GM23338 (cell line): ENCODE measurements at regions not wholly inside any gene's neighbourhood (a gene's known extent, or its start where the extent isn't known, plus 50 kb on each side); places are given as distances from the start of the nearest gene placed in this dataset.

Experiments
- CREB1 ChIP-seq: fragments of 250-450 bp; sonication (Bioruptor Pico); IDR thresholded peaks from 2 replicates; pipeline ENCODE4 v1.5.0; 2020; ENCODE audit warnings: low read depth, mild to moderate bottlenecking, moderate library complexity
- EZH2 ChIP-seq: fragments of 200-600 bp; sonication (generic); IDR thresholded peaks from one replicate; pipeline ENCODE4 v1.8.0; 2017; ENCODE audit warnings: antibody characterized with exemption, mild to moderate bottlenecking, low read depth; ENCODE audit not compliant: unreplicated experiment
- EZH2phosphoT487 ChIP-seq: fragments of 200-600 bp; sonication (generic); IDR thresholded peaks from one replicate; pipeline ENCODE4 v1.8.1; 2018; ENCODE audit warnings: antibody characterized with exemption; ENCODE audit not compliant: unreplicated experiment
- JUNB ChIP-seq: IDR thresholded peaks from one replicate; pipeline ENCODE4 v1.6.1; 2016; ENCODE audit warnings: antibody characterized with exemption; ENCODE audit not compliant: unreplicated experiment
- POLR2AphosphoS5 ChIP-seq: IDR thresholded peaks from 2 replicates; pipeline ENCODE4 v1.6.1; 2016; ENCODE audit warnings: antibody characterized with exemption, low read depth
- TF ChIP-seq, protein P1 (sequence below), 2 experiments: fragments of 200-600 bp in 1 of 2; sonication (generic) in 1 of 2; conservative IDR thresholded peaks; 2 replicates each; pipeline versions ENCODE4 v1.5.1 to v1.6.1; 2016 to 2017; ENCODE audit warnings: antibody characterized with exemption in 2 of 2, low read depth in 2 of 2, mild to moderate bottlenecking in 2 of 2, moderate library complexity in 1 of 2
- TF ChIP-seq, protein P2 (sequence below): IDR thresholded peaks from one replicate; pipeline ENCODE4 v1.6.1; 2018; ENCODE audit warnings: antibody characterized with exemption; ENCODE audit not compliant: unreplicated experiment

DNA sequence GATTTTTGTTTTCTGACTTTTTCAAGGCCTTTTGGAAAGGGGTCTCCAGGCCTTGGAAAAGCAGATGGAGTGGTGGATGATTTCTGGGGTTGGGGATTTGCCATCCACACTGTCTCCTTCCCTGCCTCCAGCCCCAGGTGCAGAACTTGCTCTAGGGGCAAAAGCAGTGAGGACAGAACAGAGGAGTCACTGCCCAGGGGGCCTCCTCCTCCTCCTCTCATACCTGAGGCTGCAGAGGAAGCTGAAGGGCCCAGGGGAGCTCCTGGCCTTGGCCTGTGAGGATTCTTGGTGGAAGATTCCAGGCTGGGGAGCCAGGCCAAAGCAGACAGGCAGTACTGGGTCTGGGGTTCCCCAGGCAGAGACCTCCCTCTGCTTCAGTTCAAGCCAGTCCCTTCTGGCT, 52.3 kb upstream of the URI1 start:
- TF ChIP-seq, protein P1, sequence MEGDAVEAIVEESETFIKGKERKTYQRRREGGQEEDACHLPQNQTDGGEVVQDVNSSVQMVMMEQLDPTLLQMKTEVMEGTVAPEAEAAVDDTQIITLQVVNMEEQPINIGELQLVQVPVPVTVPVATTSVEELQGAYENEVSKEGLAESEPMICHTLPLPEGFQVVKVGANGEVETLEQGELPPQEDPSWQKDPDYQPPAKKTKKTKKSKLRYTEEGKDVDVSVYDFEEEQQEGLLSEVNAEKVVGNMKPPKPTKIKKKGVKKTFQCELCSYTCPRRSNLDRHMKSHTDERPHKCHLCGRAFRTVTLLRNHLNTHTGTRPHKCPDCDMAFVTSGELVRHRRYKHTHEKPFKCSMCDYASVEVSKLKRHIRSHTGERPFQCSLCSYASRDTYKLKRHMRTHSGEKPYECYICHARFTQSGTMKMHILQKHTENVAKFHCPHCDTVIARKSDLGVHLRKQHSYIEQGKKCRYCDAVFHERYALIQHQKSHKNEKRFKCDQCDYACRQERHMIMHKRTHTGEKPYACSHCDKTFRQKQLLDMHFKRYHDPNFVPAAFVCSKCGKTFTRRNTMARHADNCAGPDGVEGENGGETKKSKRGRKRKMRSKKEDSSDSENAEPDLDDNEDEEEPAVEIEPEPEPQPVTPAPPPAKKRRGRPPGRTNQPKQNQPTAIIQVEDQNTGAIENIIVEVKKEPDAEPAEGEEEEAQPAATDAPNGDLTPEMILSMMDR (conservative IDR thresholded peaks at IDR 0.05; ENCODE audit: low read depth in 2 of 2), result no peak
- no peak for TF ChIP-seq CREB1 (CRISPR knock-in tag)
- no peak for TF ChIP-seq EZH2
- TF ChIP-seq POLR2AphosphoS5, result no peak
- TF ChIP-seq JUNB, result no peak
- TF ChIP-seq, protein P2, sequence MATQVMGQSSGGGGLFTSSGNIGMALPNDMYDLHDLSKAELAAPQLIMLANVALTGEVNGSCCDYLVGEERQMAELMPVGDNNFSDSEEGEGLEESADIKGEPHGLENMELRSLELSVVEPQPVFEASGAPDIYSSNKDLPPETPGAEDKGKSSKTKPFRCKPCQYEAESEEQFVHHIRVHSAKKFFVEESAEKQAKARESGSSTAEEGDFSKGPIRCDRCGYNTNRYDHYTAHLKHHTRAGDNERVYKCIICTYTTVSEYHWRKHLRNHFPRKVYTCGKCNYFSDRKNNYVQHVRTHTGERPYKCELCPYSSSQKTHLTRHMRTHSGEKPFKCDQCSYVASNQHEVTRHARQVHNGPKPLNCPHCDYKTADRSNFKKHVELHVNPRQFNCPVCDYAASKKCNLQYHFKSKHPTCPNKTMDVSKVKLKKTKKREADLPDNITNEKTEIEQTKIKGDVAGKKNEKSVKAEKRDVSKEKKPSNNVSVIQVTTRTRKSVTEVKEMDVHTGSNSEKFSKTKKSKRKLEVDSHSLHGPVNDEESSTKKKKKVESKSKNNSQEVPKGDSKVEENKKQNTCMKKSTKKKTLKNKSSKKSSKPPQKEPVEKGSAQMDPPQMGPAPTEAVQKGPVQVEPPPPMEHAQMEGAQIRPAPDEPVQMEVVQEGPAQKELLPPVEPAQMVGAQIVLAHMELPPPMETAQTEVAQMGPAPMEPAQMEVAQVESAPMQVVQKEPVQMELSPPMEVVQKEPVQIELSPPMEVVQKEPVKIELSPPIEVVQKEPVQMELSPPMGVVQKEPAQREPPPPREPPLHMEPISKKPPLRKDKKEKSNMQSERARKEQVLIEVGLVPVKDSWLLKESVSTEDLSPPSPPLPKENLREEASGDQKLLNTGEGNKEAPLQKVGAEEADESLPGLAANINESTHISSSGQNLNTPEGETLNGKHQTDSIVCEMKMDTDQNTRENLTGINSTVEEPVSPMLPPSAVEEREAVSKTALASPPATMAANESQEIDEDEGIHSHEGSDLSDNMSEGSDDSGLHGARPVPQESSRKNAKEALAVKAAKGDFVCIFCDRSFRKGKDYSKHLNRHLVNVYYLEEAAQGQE, result no peak
- no peak for TF ChIP-seq EZH2phosphoT487
